ENCODE measurements at regions not wholly inside any gene's neighbourhood (a gene's known extent, or its start where the extent isn't known, plus 50 kb on each side); places are given as distances from the start of the nearest gene placed in this dataset.

DNA sequence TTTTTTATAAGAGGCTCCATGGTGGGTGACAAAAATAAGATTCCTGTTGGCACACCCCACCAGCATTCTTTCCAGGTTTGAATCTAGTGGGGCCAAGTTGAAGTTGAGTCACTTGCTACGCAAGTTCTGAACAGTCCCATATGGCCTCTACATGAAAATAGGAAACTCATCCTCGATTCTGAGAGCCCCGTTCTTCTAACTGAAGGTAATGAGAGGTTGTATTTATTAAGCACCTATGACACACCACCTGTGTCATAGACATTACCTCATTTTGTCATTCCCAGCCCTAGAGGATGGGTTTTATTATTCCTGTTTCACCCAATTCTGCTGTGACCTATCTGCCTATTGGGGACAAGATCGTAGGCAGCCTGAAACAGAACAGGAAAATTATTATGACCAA, 131.7 kb downstream of the ACTL7B start:
- H3K36me3 Mint-ChIP-seq (ENCODE audit: low read depth): no peaks in the 10 kb centered on the region
- peaks cover 2% of the 10 kb centered on the region for H3K27me3 Mint-ChIP-seq
- TF ChIP-seq, protein P1, sequence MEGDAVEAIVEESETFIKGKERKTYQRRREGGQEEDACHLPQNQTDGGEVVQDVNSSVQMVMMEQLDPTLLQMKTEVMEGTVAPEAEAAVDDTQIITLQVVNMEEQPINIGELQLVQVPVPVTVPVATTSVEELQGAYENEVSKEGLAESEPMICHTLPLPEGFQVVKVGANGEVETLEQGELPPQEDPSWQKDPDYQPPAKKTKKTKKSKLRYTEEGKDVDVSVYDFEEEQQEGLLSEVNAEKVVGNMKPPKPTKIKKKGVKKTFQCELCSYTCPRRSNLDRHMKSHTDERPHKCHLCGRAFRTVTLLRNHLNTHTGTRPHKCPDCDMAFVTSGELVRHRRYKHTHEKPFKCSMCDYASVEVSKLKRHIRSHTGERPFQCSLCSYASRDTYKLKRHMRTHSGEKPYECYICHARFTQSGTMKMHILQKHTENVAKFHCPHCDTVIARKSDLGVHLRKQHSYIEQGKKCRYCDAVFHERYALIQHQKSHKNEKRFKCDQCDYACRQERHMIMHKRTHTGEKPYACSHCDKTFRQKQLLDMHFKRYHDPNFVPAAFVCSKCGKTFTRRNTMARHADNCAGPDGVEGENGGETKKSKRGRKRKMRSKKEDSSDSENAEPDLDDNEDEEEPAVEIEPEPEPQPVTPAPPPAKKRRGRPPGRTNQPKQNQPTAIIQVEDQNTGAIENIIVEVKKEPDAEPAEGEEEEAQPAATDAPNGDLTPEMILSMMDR (IDR thresholded peaks at IDR 0.05): no peak
- ChIA-PET CTCF (no interaction called here), POLR2A (no interaction called here)
- no peak overlapping the region for H3K27ac Mint-ChIP-seq
- no peak overlapping the region for H3K4me3 Mint-ChIP-seq
- ATAC-seq (ENCODE audit: low read depth) (no peak), DNase-seq (no peak)
- H3K4me1 Mint-ChIP-seq: no peaks in the 10 kb centered on the region
- intact Hi-C loops (cut with micrococcal nuclease): no loop called here
- H3K9me3 Mint-ChIP-seq: no peaks in the 10 kb centered on the region

GRCh38 chr9:108722396-108722795, 133.4 kb downstream of the ACTL7B start:
- H3K9me3 Mint-ChIP-seq: peaks cover 3% of the 10 kb centered on the region
- TF ChIP-seq, protein P1 (IDR thresholded peaks at IDR 0.05): no peak
- DNase-seq (no peak), ATAC-seq (ENCODE audit: low read depth) (no peak)
- H3K4me1 Mint-ChIP-seq: no peaks in the 10 kb centered on the region
- H3K27ac Mint-ChIP-seq: no peak overlapping the region
- no peak overlapping the region for H3K4me3 Mint-ChIP-seq
- no peaks in the 10 kb centered on the region for H3K27me3 Mint-ChIP-seq
- ChIA-PET CTCF (no interaction called here), POLR2A (no interaction called here)
- intact Hi-C loops (cut with micrococcal nuclease): no loop called here
- H3K36me3 Mint-ChIP-seq (ENCODE audit: low read depth): no peaks in the 10 kb centered on the region

- intact Hi-C loops (cut with micrococcal nuclease): no loop called here
- POLR2A ChIA-PET: no interaction called here
These were observed 135.6 kb downstream of the ACTL7B start for GRCh38 chr9:108720191-108720642.

GRCh38 chr9:108710424-108710823, 145.4 kb downstream of the ACTL7B start:
- Mint-ChIP-seq H3K4me1 (no peaks in the 10 kb centered on the region), H3K27ac (no peak overlapping the region), H3K27me3 (no peaks in the 10 kb centered on the region), H3K36me3 (ENCODE audit: low read depth) (no peaks in the 10 kb centered on the region), H3K9me3 (no peaks in the 10 kb centered on the region), H3K4me3 (no peak overlapping the region)
- ATAC-seq (ENCODE audit: low read depth): no peak
- ChIA-PET POLR2A (no interaction called here), CTCF (no interaction called here)
- no peak for DNase-seq
- TF ChIP-seq, protein P1 (IDR thresholded peaks at IDR 0.05): no peak
- intact Hi-C loops (cut with micrococcal nuclease): no loop called here

More at GRCh38 chr9:108720191-108720642, 135.6 kb downstream of the ACTL7B start:
- TF ChIP-seq, protein P1 (IDR thresholded peaks at IDR 0.05): no peak
- H3K27me3 Mint-ChIP-seq: peaks cover 5% of the 10 kb centered on the region
- ATAC-seq (ENCODE audit: low read depth) (no peak), DNase-seq (no peak)
- CTCF ChIA-PET: no interaction called here
- peaks cover 15% of the 10 kb centered on the region for H3K9me3 Mint-ChIP-seq
- no peaks in the 10 kb centered on the region for H3K36me3 Mint-ChIP-seq (ENCODE audit: low read depth)
- no peaks in the 10 kb centered on the region for H3K4me1 Mint-ChIP-seq
- no peak overlapping the region for H3K4me3 Mint-ChIP-seq
- no peak overlapping the region for H3K27ac Mint-ChIP-seq

DNA sequence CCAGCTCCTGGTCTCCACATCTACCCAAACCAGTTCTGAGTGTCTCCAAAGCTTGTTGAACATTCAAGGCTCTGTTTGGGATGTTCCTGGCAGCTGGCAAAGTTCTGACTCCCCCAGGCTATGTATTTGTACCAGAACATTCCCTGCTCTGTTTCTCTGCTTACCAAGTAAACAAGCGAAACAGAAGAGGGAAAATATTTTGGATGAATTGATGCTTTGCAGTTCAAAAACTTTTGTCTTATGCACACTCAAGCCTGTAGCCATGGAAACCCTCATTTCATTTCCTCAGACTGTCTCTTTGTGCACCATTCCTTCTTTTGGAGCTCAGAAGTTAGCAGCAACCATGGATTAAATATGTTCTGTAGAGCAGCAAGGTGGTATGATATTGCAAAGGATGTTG, 145.8 kb downstream of the ACTL7B start:
- Mint-ChIP-seq H3K27me3 (no peaks in the 10 kb centered on the region), H3K27ac (no peak overlapping the region), H3K9me3 (no peaks in the 10 kb centered on the region), H3K36me3 (ENCODE audit: low read depth) (no peaks in the 10 kb centered on the region), H3K4me3 (no peak overlapping the region), H3K4me1 (no peaks in the 10 kb centered on the region)
- intact Hi-C loops (cut with micrococcal nuclease): no loop called here
- ATAC-seq (ENCODE audit: low read depth) (no peak), DNase-seq (no peak)
- TF ChIP-seq, protein P1 (IDR thresholded peaks at IDR 0.05): no peak
- POLR2A ChIA-PET: no interaction called here
- CTCF ChIA-PET: no interaction called here
